B cell (primary cell): ENCODE measurements at regions not wholly inside any gene's neighbourhood (a gene's known extent, or its start where the extent isn't known, plus 50 kb on each side); places are given as distances from the start of the nearest gene placed in this dataset.

Source experiments
- ATAC-seq: fragments of 200-7000 bp; cut with Tn5 transposase; one replicate; pipeline ENCODE4 v1.10.0; 2021; ENCODE audit warnings: low read depth, mild to moderate bottlenecking, moderate number of reproducible peaks, moderate library complexity
- CTCF ChIA-PET: fragments of 350-600 bp; sonication (Branson Sonifier 250); formaldehyde crosslinking; loops from one replicate; lab custom pipeline; 2021; ENCODE audit warnings: antibody characterized with exemption, inconsistent platforms; lab: Charles Lee
- POLR2A ChIA-PET: fragments of 350-600 bp; sonication (Branson Sonifier 250); formaldehyde crosslinking; loops from one replicate; lab custom pipeline; 2021; ENCODE audit warnings: antibody characterized with exemption; lab: Charles Lee
- DNase-seq: peaks from one replicate; pipeline ENCODE4 v3.0.0; 2013
- H2AFZ ChIP-seq: 2 replicates; pipeline ENCODE4 v1.6.1; 2012; ENCODE audit warnings: mild to moderate bottlenecking, low read depth, low read length; ENCODE audit not compliant: insufficient read depth, poor library complexity, severe bottlenecking
- H3K27ac ChIP-seq, 2 donors: 1 replicate in 1 of 2; 2 replicates in 1 of 2; pipeline ENCODE4 v1.5.1; 2012 to 2013; ENCODE audit warnings: low read length in 2 of 2, mild to moderate bottlenecking in 2 of 2, moderate library complexity in 1 of 2
- H3K27me3 ChIP-seq, 4 experiments: fragments of 200-600 bp in 1 of 4; sonication (generic) in 1 of 4; replicated peaks in 1 of 4; 1 replicate in 2 of 4; 2 replicates in 2 of 4; pipeline versions ENCODE4 v1.6.1 to v1.7.0; 2013 to 2016; ENCODE audit warnings: low read length in 3 of 4, mild to moderate bottlenecking in 2 of 4, mixed read lengths in 1 of 4, moderate library complexity in 1 of 4; ENCODE audit not compliant: insufficient read depth in 4 of 4, control insufficient read depth in 3 of 4; ENCODE audit errors: control extremely low read depth in 1 of 4
- H3K36me3 ChIP-seq, 2 experiments: replicated peaks in 1 of 2; 1 replicate in 1 of 2; 2 replicates in 1 of 2; pipeline versions ENCODE4 v1.6.1 to v1.7.1; 2013; ENCODE audit warnings: low read length in 1 of 2; ENCODE audit not compliant: insufficient read depth in 2 of 2, control insufficient read depth in 1 of 2; ENCODE audit errors: control extremely low read depth in 1 of 2, extremely low read depth in 1 of 2
- H3K4me1 ChIP-seq, 2 donors: fragments of 200-600 bp in 1 of 2; sonication (generic) in 1 of 2; 1 replicate in 1 of 2; 2 replicates in 1 of 2; pipeline versions ENCODE4 v1.5.1 to v1.6.1; 2013 to 2017; ENCODE audit warnings: low read length in 2 of 2; ENCODE audit not compliant: control insufficient read depth in 2 of 2, insufficient read depth in 2 of 2
- H3K4me2 ChIP-seq: replicated peaks from 2 replicates; pipeline ENCODE3; 2012; ENCODE audit warnings: mild to moderate bottlenecking, low read depth, low read length; ENCODE audit not compliant: poor library complexity, severe bottlenecking
- H3K4me3 ChIP-seq, 5 experiments: fragments of 200-600 bp in 1 of 5; sonication (generic) in 1 of 5; 1 replicate in 3 of 5; 2 replicates in 2 of 5; pipeline versions ENCODE4 v1.5.1 to v1.7.0; 2011 to 2016; ENCODE audit warnings: low read length in 4 of 5, mild to moderate bottlenecking in 4 of 5, low read depth in 2 of 5, control low read depth in 1 of 5, moderate library complexity in 1 of 5; ENCODE audit not compliant: insufficient read depth in 1 of 5; ENCODE audit errors: control extremely low read depth in 1 of 5, extremely low read depth in 1 of 5
- H3K79me2 ChIP-seq: fragments of 200-600 bp; sonication (generic); one replicate; pipeline ENCODE4 v1.6.0; 2016; ENCODE audit warnings: low read length; ENCODE audit not compliant: control insufficient read depth, insufficient read depth
- H3K9ac ChIP-seq: fragments of 200-600 bp; sonication (generic); 2 replicates; pipeline ENCODE4 v1.6.1; 2017; ENCODE audit warnings: mild to moderate bottlenecking, low read length, moderate library complexity
- H3K9me3 ChIP-seq, 3 donors: one replicate each; pipeline versions ENCODE4 v1.6.1 to v1.7.1; 2013; ENCODE audit warnings: low read length in 2 of 3; ENCODE audit not compliant: control insufficient read depth in 2 of 3, insufficient read depth in 1 of 3; ENCODE audit errors: control extremely low read depth in 1 of 3
- H4K20me1 ChIP-seq: 2 replicates; pipeline ENCODE4 v1.6.0; 2012; ENCODE audit warnings: mild to moderate bottlenecking, low read length; ENCODE audit not compliant: insufficient read depth, control insufficient read depth, poor library complexity, severe bottlenecking
- H3K27ac Mint-ChIP-seq: one replicate; pipeline ENCODE4 v1.8.0; 2021; ENCODE audit warnings: mixed read lengths
- H3K27me3 Mint-ChIP-seq: one replicate; pipeline ENCODE4 v1.8.0; 2021; ENCODE audit warnings: mixed read lengths
- H3K4me1 Mint-ChIP-seq: one replicate; pipeline ENCODE4 v1.8.0; 2021; ENCODE audit warnings: mixed read lengths
- H3K4me3 Mint-ChIP-seq: one replicate; pipeline ENCODE4 v1.8.0; 2021; ENCODE audit warnings: mixed read lengths
- H3K9me3 Mint-ChIP-seq: one replicate; pipeline ENCODE4 v1.8.0; 2022; ENCODE audit warnings: mixed read lengths; ENCODE audit not compliant: insufficient read depth
- CTCF ChIP-seq: fragments of 200-600 bp; IDR thresholded peaks from one replicate; pipeline ENCODE4 v1.8.0; 2022; ENCODE audit warnings: antibody characterized with exemption, mild to moderate bottlenecking
- EZH2 ChIP-seq: IDR thresholded peaks from 2 replicates; pipeline ENCODE4 v1.6.1; 2012; ENCODE audit warnings: borderline replicate concordance, low read depth, mild to moderate bottlenecking, moderate library complexity, low read length; ENCODE audit not compliant: insufficient read depth, poor library complexity, severe bottlenecking
- WGBS: methylation state at CpG from one replicate; pipeline ENCODE4 v1.1.5; 2013; ENCODE audit warnings: missing lambda C conversion rate; ENCODE audit not compliant: insufficient coverage; 5-methylcytosine and 5-hydroxymethylcytosine counted together
- intact Hi-C: fragments of 100-400 bp; cut with micrococcal nuclease; formaldehyde crosslinking; loops from one replicate; pipeline ENCODE4 v1.10.0; 2022

DNA sequence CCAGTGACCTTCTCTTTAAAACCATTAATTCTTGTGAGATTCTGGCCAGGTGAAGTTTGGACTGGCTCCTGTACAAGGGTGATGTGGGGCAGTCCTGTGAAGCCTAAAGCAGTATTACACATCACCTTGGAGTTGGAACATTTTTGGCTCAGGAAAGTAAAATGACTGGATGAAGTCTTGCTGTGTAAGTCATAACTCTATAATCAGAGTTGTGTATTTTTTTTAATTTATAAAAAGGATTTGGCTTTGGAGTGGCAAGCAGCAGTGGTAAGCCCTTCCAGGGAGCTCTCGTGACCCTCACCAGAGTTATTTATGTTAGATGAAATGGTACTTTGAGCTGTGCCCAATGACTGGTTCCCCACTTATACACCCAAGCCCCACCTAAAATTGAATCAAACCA lies 331.2 kb upstream of the DCBLD2 start:
- no CpG with 5 or more reads among the region's 1 CpG for WGBS
- POLR2A ChIA-PET, result no interaction called here

DNA sequence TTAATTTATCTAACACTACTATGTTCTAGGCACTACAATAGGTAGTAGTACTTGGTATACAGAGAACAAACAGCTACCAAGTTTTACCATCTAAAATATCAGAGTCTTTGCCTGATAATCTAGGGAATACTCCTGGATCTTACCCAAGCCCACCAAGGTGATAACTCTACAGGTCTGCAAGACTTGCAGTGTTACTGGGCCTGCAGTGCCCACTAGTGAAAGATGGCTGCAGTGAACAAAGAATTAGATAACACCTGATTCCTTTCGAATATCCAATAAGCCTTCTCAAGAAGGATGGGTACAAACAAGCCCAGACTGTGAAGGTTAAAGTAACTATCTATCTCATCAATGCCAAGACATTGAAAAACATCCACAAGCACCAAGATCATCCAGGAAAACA lies 317.0 kb upstream of the DCBLD2 start:
- Histone ChIP-seq H3K9me3 (no peaks in the 10 kb centered on the region), H3K27me3 (no peaks in the 10 kb centered on the region), H3K36me3 (no peaks in the 10 kb centered on the region), H3K4me1 (no peaks in the 10 kb centered on the region), H4K20me1 (no peaks in the 10 kb centered on the region), H3K27ac (no peak overlapping the region), H2AFZ (no peak overlapping the region), H3K4me2 (no peak overlapping the region), H3K4me3 (no peak overlapping the region), H3K79me2 (no peaks in the 10 kb centered on the region), H3K9ac (no peak overlapping the region)
- Mint-ChIP-seq H3K4me3 (no peak overlapping the region), H3K27ac (no peak overlapping the region), H3K9me3 (no peaks in the 10 kb centered on the region), H3K4me1 (no peaks in the 10 kb centered on the region), H3K27me3 (no peaks in the 10 kb centered on the region)
- intact Hi-C loops, result no loop called here
- POLR2A ChIA-PET, result no interaction called here
- TF ChIP-seq CTCF (no peak), EZH2 (no peak)
- WGBS, result no CpG with 5 or more reads among the region's 1 CpG
- ATAC-seq (no peak), DNase-seq (no peak)
- CTCF ChIA-PET, result no interaction called here

More for the DNA sequence above, 331.2 kb upstream of the DCBLD2 start:
- Histone ChIP-seq H3K27me3 (no peaks in the 10 kb centered on the region), H3K4me2 (no peak overlapping the region), H3K4me1 (no peaks in the 10 kb centered on the region), H3K36me3 (no peaks in the 10 kb centered on the region), H3K4me3 (no peak overlapping the region), H3K9me3 (no peaks in the 10 kb centered on the region), H3K9ac (no peak overlapping the region), H3K27ac (no peak overlapping the region), H3K79me2 (no peaks in the 10 kb centered on the region), H4K20me1 (no peaks in the 10 kb centered on the region), H2AFZ (no peak overlapping the region)
- no peak for DNase-seq
- no peak overlapping the region for H3K27ac Mint-ChIP-seq
- no peaks in the 10 kb centered on the region for H3K27me3 Mint-ChIP-seq
- intact Hi-C loops, result no loop called here
- CTCF ChIA-PET, result no interaction called here
- no peaks in the 10 kb centered on the region for H3K4me1 Mint-ChIP-seq
- no peak for TF ChIP-seq CTCF
- TF ChIP-seq EZH2, result no peak
- ATAC-seq, result no peak
- peaks cover 7% of the 10 kb centered on the region for H3K9me3 Mint-ChIP-seq
- H3K4me3 Mint-ChIP-seq, result no peak overlapping the region
